OCI-LY7 (cell line): ENCODE measurements at regions not wholly inside any gene's neighbourhood (a gene's known extent, or its start where the extent isn't known, plus 50 kb on each side); places are given as distances from the start of the nearest gene placed in this dataset.
"Not testable (repeated sequence)": the region's sequence is repeated elsewhere in the genome, so short reads cannot be mapped to it uniquely, and the experiment has no call there.

Experiments
- BruUV-seq: library from RNA; stranded (reverse); fragments of 400-500 nt; replicated peaks from 2 replicates; lab custom pipeline; 2021; lab: Mats Ljungman, UMichigan
- CTCF ChIA-PET: fragments of 300-600 bp; sonication (Branson Sonifier 250); formaldehyde crosslinking; loops from one replicate; lab custom pipeline; 2022; ENCODE audit warnings: antibody characterized with exemption; ENCODE audit not compliant: unreplicated experiment; lab: Charles Lee
- POLR2A ChIA-PET: fragments of 300-600 bp; sonication (Branson Sonifier 250); formaldehyde crosslinking; loops from one replicate; lab custom pipeline; 2022; ENCODE audit warnings: antibody characterized with exemption; lab: Charles Lee
- DNase-seq: peaks from one replicate; pipeline ENCODE4 v3.0.0-alpha.2; 2015; ENCODE audit warnings: low spot score
- H2AFZ ChIP-seq: fragments of 200-600 bp; sonication (generic), shearing (Covaris generic); 2 replicates; pipeline ENCODE4 v1.6.1; 2014; ENCODE audit warnings: mild to moderate bottlenecking, antibody characterized with exemption, low read length, moderate library complexity
- H3K27ac ChIP-seq: fragments of 200-600 bp; sonication (generic); 2 replicates; pipeline ENCODE4 v1.5.1; 2014; ENCODE audit warnings: mixed run types, low read depth, mild to moderate bottlenecking, moderate library complexity, low read length, inconsistent platforms; ENCODE audit not compliant: poor library complexity, severe bottlenecking
- H3K36me3 ChIP-seq: fragments of 200-600 bp; sonication (generic); 2 replicates; pipeline ENCODE4 v1.6.1; 2014; ENCODE audit warnings: mild to moderate bottlenecking, antibody characterized with exemption, low read length, moderate library complexity, mixed read lengths; ENCODE audit not compliant: insufficient read depth
- H3K4me1 ChIP-seq: fragments of 200-600 bp; sonication (generic); 2 replicates; pipeline ENCODE4 v1.5.1; 2014; ENCODE audit warnings: mild to moderate bottlenecking, low read length; ENCODE audit not compliant: insufficient read depth, poor library complexity, severe bottlenecking
- H3K4me2 ChIP-seq: fragments of 200-600 bp; sonication (generic); 2 replicates; pipeline ENCODE4 v1.6.1; 2014; ENCODE audit warnings: mild to moderate bottlenecking, low read length
- H3K4me3 ChIP-seq: fragments of 200-600 bp; sonication (generic); 2 replicates; pipeline ENCODE4 v1.5.1; 2014; ENCODE audit warnings: mild to moderate bottlenecking, low read depth, low read length; ENCODE audit not compliant: poor library complexity, severe bottlenecking
- H3K79me2 ChIP-seq: fragments of 200-600 bp; sonication (generic); 2 replicates; pipeline ENCODE4 v1.6.1; 2016; ENCODE audit warnings: low read depth, mild to moderate bottlenecking, low read length, moderate library complexity, mixed read lengths; ENCODE audit not compliant: insufficient read depth
- H3K9me2 ChIP-seq: fragments of 200-600 bp; sonication (generic); 2 replicates; pipeline ENCODE4 v1.6.1; 2016; ENCODE audit warnings: mild to moderate bottlenecking, low read length, mixed read lengths; ENCODE audit not compliant: insufficient read depth
- H3K9me3 ChIP-seq: fragments of 200-600 bp; sonication (generic); 2 replicates; pipeline ENCODE4 v1.6.1; 2014; ENCODE audit warnings: mild to moderate bottlenecking, mixed run types, low read length, mixed read lengths
- H4K20me1 ChIP-seq: fragments of 200-600 bp; sonication (generic); 2 replicates; pipeline ENCODE4 v1.6.1; 2014; ENCODE audit warnings: mild to moderate bottlenecking, antibody characterized with exemption, low read length, moderate library complexity, mixed read lengths; ENCODE audit not compliant: insufficient read depth
- EZH2phosphoT487 ChIP-seq: fragments of 200-600 bp; sonication (generic); IDR thresholded peaks from 2 replicates; pipeline ENCODE4 v1.6.1; 2018; ENCODE audit warnings: low read depth, borderline replicate concordance, mild to moderate bottlenecking, mixed run types, antibody characterized with exemption, low read length, moderate library complexity, mixed read lengths
- intact Hi-C: fragments of 100-400 bp; cut with micrococcal nuclease; formaldehyde crosslinking; loops from one replicate; pipeline ENCODE4 v1.10.0; 2022; ENCODE audit not compliant: unreplicated experiment
- TF ChIP-seq, protein P1 (sequence below): fragments of 200-600 bp; sonication (generic); conservative IDR thresholded peaks from 2 replicates; pipeline ENCODE4 v1.5.1; 2014; ENCODE audit warnings: mild to moderate bottlenecking, antibody characterized with exemption, low read length, moderate library complexity, mixed read lengths

DNA sequence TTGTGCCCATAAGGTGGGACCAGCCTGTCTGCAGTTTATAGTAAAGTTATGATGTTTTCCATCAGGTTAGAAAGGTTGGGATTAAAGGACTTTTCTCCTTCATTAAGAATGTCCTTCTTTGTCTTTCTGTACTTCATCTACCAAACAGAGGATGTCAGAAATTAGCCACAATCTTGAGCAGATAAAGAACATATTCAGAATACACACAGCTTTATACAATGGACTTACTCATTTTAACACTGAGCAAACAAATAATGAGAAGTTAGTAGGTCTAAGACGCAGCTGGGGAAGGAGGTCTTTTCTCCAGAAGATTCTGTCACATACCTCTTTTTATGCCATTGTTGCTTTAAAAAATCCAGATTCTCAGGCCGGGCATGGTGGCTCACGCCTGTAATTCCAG, 57.0 kb upstream of the CYP2D6 start:
- H3K27ac ChIP-seq = no peak overlapping the region
- POLR2A ChIA-PET = interaction anchor here (0.6 kb wide), 1 partner anchor 176 kb away, joined by 3 read pairs; no protein-coding TSS in a partner anchor
- no peak overlapping the region for H3K4me2 ChIP-seq
- no peaks in the 10 kb centered on the region for H3K9me2 ChIP-seq
- H3K4me3 ChIP-seq = no peak overlapping the region
- no peaks in the 10 kb centered on the region for H3K9me3 ChIP-seq
- peaks cover 16% of the 10 kb centered on the region; the same call in 1 of the 2 replicates for H4K20me1 ChIP-seq
- no peak for DNase-seq
- BruUV-seq = no TSS peak
- H3K4me1 ChIP-seq = no peaks in the 10 kb centered on the region
- CTCF ChIA-PET = interaction anchor here (0.5 kb wide), 1 partner anchor 109 kb away, joined by 3 read pairs; no protein-coding TSS in a partner anchor
- peaks cover 69% of the 10 kb centered on the region; the same call in 1 of the 2 replicates for H3K79me2 ChIP-seq
- peaks cover 4% of the 10 kb centered on the region; the same call in 1 of the 2 replicates for H3K36me3 ChIP-seq
- intact Hi-C loops = no loop called here
- H2AFZ ChIP-seq = no peak overlapping the region
- no peak for TF ChIP-seq EZH2phosphoT487
- TF ChIP-seq, protein P1, sequence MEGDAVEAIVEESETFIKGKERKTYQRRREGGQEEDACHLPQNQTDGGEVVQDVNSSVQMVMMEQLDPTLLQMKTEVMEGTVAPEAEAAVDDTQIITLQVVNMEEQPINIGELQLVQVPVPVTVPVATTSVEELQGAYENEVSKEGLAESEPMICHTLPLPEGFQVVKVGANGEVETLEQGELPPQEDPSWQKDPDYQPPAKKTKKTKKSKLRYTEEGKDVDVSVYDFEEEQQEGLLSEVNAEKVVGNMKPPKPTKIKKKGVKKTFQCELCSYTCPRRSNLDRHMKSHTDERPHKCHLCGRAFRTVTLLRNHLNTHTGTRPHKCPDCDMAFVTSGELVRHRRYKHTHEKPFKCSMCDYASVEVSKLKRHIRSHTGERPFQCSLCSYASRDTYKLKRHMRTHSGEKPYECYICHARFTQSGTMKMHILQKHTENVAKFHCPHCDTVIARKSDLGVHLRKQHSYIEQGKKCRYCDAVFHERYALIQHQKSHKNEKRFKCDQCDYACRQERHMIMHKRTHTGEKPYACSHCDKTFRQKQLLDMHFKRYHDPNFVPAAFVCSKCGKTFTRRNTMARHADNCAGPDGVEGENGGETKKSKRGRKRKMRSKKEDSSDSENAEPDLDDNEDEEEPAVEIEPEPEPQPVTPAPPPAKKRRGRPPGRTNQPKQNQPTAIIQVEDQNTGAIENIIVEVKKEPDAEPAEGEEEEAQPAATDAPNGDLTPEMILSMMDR = no peak

DNA sequence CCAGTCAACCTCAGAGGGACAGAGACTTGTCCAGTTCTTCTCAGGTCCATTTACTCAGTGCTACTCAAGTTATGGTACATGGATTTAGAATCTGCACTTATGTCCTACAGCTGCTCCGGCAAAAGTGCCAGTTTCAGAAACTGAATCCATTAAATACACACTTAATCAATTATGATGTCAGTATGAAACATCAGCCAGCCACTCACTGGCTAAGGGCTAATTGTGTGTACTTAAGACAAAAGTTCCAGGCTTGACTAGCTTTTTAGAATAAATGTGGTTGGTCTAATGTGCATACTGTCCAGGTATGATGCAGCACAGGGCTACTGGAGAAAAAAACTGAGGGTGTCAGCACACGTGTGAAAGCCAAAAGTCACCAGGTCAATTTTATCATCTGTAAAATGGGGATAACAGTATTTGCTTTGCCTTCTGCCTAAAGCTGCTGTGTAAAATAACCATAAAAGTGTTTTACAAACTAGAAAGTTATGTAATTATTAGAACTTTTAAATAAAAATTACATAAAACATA, 55.4 kb upstream of the CYP2D6 start:
- peaks cover 4% of the 10 kb centered on the region; the same call in 1 of the 2 replicates for H3K36me3 ChIP-seq
- peaks cover 59% of the 10 kb centered on the region; the same call in 1 of the 2 replicates for H3K79me2 ChIP-seq
- no peaks in the 10 kb centered on the region for H3K9me3 ChIP-seq
- H3K4me3 ChIP-seq = no peak overlapping the region
- H3K9me2 ChIP-seq = no peaks in the 10 kb centered on the region
- intact Hi-C loops = no loop called here
- ChIA-PET CTCF (no interaction called here), POLR2A (no interaction called here)
- no peak overlapping the region for H2AFZ ChIP-seq
- H3K4me2 ChIP-seq = no peak overlapping the region
- H3K27ac ChIP-seq = no peak overlapping the region
- no peak for TF ChIP-seq EZH2phosphoT487
- TF ChIP-seq, protein P1 = no peak
- BruUV-seq = no TSS peak
- no peaks in the 10 kb centered on the region for H3K4me1 ChIP-seq
- peaks cover 13% of the 10 kb centered on the region; the same call in 1 of the 2 replicates for H4K20me1 ChIP-seq
- DNase-seq = no peak

- ChIA-PET POLR2A (no interaction called here), CTCF (no interaction called here)
- H3K4me1 ChIP-seq = no peaks in the 10 kb centered on the region
- H3K9me2 ChIP-seq = no peaks in the 10 kb centered on the region
- DNase-seq = no peak
- peaks cover 61% of the 10 kb centered on the region; the same call in 1 of the 2 replicates for H3K79me2 ChIP-seq
- BruUV-seq = no TSS peak
- no peak overlapping the region for H3K4me2 ChIP-seq
- peaks cover 13% of the 10 kb centered on the region; the same call in 1 of the 2 replicates for H4K20me1 ChIP-seq
- TF ChIP-seq EZH2phosphoT487 = no peak
- TF ChIP-seq, protein P1 = no peak
- no peak overlapping the region for H2AFZ ChIP-seq
- peaks cover 4% of the 10 kb centered on the region; the same call in 1 of the 2 replicates for H3K36me3 ChIP-seq
- intact Hi-C loops = no loop called here
- H3K27ac ChIP-seq = no peak overlapping the region
- H3K4me3 ChIP-seq = no peak overlapping the region
- no peaks in the 10 kb centered on the region for H3K9me3 ChIP-seq
These were observed 54.2 kb upstream of the CYP2D6 start for GRCh38 chr22:42184852-42185251.

GRCh38 chr22:42183461-42184059, 53.0 kb upstream of the CYP2D6 start:
- H3K4me2 ChIP-seq, H3K9me2 ChIP-seq, DNase-seq, intact Hi-C loops, H2AFZ ChIP-seq, CTCF ChIA-PET, H3K27ac ChIP-seq, H3K4me1 ChIP-seq, H3K4me3 ChIP-seq, BruUV-seq, POLR2A ChIA-PET, H3K9me3 ChIP-seq: not testable (repeated sequence)
- H4K20me1 ChIP-seq = peaks cover 13% of the 10 kb centered on the region; the same call in 1 of the 2 replicates
- H3K36me3 ChIP-seq = peaks cover 10% of the 10 kb centered on the region; the same call in 1 of the 2 replicates
- H3K79me2 ChIP-seq = peaks cover 51% of the 10 kb centered on the region; the same call in 1 of the 2 replicates
